ENCODE measurements at regions not wholly inside any gene's neighbourhood (a gene's known extent, or its start where the extent isn't known, plus 50 kb on each side); places are given as distances from the start of the nearest gene placed in this dataset.

DNA sequence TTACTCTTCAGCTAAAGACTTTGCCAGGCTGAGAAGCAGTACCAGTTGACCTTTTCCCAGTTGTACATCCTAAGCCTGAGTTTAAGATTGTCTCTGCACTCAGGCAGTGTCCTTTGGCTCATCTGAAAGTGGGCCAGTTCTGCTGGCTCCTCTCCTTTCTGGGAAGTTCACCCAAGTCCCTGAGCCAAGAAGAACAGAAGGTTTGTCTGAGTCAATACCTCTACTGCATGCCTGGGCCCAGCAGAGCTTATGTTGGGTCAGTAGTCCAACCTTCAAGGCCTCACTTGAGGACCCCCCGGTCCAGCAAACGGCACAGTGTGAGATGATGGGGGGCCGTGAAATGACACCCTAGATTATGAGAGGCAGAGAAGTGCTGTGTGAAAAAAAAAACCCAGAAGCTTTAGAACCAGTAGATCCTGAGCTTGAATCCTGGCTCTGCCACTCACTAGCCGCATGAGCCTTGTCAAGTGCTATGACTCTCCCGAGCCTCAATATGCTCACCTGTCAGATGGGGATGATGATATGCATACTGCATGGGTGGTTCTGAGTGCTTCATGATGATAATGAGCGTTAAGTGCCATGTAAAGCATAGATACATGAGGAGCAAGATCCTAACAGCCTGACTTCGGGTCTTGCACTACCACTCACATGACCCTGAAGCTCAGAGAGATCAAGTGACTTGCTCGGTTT is 156.0 kb downstream of the MACROH2A1 start:
- H3K27me3 Mint-ChIP-seq = no peaks in the 10 kb centered on the region
- ATAC-seq (ENCODE audit: low read depth) (no peak), DNase-seq (ENCODE audit: low spot score in 2 of 2) (no peak)
- no peaks in the 10 kb centered on the region for H3K4me1 Mint-ChIP-seq
- no peak overlapping the region for H3K4me3 Mint-ChIP-seq
- H3K36me3 Mint-ChIP-seq = no peaks in the 10 kb centered on the region
- H3K9me3 Mint-ChIP-seq = no peaks in the 10 kb centered on the region
- H3K27ac Mint-ChIP-seq = no peak overlapping the region

DNA sequence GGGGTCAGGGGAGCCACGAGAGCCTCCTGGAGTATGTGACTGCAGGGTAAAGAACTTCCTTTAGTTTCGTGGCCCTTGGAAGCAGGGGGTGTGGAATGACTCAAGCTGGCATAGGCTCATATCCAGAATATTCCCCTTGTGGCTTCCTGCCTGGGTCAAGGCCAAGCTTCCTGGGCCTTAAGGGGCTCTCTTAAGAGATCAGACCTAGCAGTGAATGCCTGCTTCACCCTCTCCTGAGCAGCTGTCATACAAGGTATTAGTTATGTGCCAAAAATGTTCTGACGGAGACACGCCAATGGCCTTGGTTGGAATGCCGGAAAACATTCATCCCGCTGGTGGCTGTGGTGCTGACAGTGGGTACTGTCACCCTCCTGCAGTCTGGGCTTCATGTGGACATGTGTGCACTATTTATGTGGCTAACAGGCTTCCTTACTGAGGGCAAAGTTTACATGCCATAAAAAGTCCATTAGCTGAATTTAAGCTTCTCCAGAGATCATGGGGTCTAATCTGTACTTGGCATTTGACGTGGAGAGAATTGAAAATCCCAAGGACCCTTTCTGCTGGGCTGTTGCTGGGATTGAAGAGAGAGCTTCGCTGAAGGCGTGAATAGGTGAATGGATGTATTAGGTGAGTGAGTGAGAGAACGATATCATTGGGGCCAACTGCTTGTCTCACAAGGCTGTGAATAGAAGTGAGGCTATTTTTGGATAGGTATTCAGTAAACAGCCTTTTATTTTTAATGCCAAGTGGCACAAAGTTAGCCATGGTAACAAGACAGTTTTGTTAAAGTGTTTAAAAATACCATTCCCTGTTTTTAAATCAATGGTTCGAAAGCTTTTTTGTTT is 156.8 kb downstream of the MACROH2A1 start:
- ATAC-seq (ENCODE audit: low read depth) (no peak), DNase-seq (ENCODE audit: low spot score in 2 of 2) (no peak)
- H3K27ac Mint-ChIP-seq = no peak overlapping the region
- no peaks in the 10 kb centered on the region for H3K27me3 Mint-ChIP-seq
- H3K4me1 Mint-ChIP-seq = no peaks in the 10 kb centered on the region
- H3K36me3 Mint-ChIP-seq = no peaks in the 10 kb centered on the region
- H3K9me3 Mint-ChIP-seq = no peaks in the 10 kb centered on the region
- no peak overlapping the region for H3K4me3 Mint-ChIP-seq

- H3K27ac Mint-ChIP-seq = no peak overlapping the region
- no peak overlapping the region for H3K4me3 Mint-ChIP-seq
- ATAC-seq (ENCODE audit: low read depth) = no peak
- H3K27me3 Mint-ChIP-seq = no peaks in the 10 kb centered on the region
- H3K4me1 Mint-ChIP-seq = no peaks in the 10 kb centered on the region
- no peaks in the 10 kb centered on the region for H3K36me3 Mint-ChIP-seq
- no peaks in the 10 kb centered on the region for H3K9me3 Mint-ChIP-seq
- no peak for DNase-seq (ENCODE audit: low spot score in 2 of 2)
These were observed 157.5 kb downstream of the MACROH2A1 start for GRCh38 chr5:135241536-135241935.

- Mint-ChIP-seq H3K27ac (no peak overlapping the region), H3K4me1 (no peaks in the 10 kb centered on the region), H3K36me3 (no peaks in the 10 kb centered on the region), H3K27me3 (no peaks in the 10 kb centered on the region), H3K4me3 (no peak overlapping the region), H3K9me3 (no peaks in the 10 kb centered on the region)
- ATAC-seq (ENCODE audit: low read depth) (no peak), DNase-seq (ENCODE audit: low spot score in 2 of 2) (no peak)
These were observed 158.2 kb downstream of the MACROH2A1 start for GRCh38 chr5:135240781-135241360.

DNA sequence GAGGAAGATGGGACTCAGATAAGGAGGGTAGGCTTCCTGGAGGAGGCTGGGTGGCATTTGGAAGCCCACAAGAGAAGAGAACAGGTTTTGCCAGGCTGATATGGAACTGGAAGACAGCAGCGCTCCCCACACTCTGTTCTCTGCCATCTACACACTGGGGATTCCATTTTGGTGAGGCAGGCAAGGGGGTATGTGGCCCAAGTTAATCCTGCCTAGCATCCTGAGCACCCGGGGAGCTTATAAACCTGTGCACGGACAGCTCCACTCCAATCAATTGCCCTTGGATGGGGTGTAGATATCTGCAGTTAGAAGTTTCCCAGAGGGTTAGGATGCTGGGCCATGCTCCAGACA is 158.8 kb downstream of the MACROH2A1 start:
- H3K27me3 Mint-ChIP-seq = no peaks in the 10 kb centered on the region
- no peaks in the 10 kb centered on the region for H3K4me1 Mint-ChIP-seq
- H3K4me3 Mint-ChIP-seq = no peak overlapping the region
- H3K9me3 Mint-ChIP-seq = no peaks in the 10 kb centered on the region
- H3K36me3 Mint-ChIP-seq = no peaks in the 10 kb centered on the region
- no peak overlapping the region for H3K27ac Mint-ChIP-seq
- ATAC-seq (ENCODE audit: low read depth) = no peak
- DNase-seq (ENCODE audit: low spot score in 2 of 2) = no peak

- Mint-ChIP-seq H3K4me3 (no peak overlapping the region), H3K27me3 (no peaks in the 10 kb centered on the region), H3K9me3 (no peaks in the 10 kb centered on the region), H3K4me1 (no peaks in the 10 kb centered on the region), H3K27ac (no peak overlapping the region), H3K36me3 (no peaks in the 10 kb centered on the region)
- no peak for ATAC-seq (ENCODE audit: low read depth)
- no peak for DNase-seq (ENCODE audit: low spot score in 2 of 2)
These were observed 159.4 kb downstream of the MACROH2A1 start for GRCh38 chr5:135239453-135240282.

DNA sequence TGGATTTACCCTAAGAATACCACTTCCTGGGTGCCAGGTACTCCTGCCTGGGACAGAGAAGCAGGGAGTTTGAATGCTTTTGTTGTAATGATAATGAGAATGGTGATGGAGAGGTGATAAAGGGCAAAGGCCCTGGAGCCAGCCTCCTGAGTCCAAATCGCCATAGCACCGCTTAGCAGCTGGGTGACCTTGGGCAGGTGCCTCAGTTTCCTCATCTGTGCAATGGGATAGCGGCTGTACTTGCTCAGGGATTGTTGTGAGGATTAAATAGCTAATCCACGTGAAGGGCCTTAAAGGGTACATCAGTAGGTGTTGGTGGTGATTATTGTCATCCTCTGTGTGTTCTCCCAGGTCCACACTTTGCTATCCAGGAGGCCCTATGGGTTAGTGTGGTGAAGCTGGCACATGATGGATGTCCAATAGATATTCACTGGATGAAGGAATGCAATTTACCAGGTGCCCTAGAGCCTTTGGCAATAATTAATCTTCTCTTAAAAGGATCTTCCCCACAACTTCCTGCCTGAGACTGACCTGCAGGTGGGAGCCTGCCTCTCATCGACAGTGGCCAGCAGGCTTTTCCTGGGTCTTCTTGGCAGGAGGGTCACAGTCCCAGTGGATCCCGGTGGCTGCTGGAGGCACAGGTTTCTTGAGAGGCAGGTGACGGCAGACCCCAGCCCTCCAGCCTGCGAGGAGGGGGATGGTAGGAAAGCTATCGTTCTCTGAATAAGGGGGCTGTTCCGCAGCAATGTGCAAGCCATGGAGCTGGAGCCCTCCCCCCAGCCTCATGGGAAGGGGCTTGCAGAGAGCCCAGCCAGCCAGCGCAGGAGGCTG is 160.2 kb downstream of the MACROH2A1 start:
- DNase-seq (ENCODE audit: low spot score in 2 of 2) (no peak), ATAC-seq (ENCODE audit: low read depth) (no peak)
- Mint-ChIP-seq H3K4me1 (no peaks in the 10 kb centered on the region), H3K4me3 (no peak overlapping the region), H3K36me3 (no peaks in the 10 kb centered on the region), H3K9me3 (no peaks in the 10 kb centered on the region), H3K27ac (no peak overlapping the region), H3K27me3 (no peaks in the 10 kb centered on the region)

- ATAC-seq (ENCODE audit: low read depth) (no peak), DNase-seq (ENCODE audit: low spot score in 2 of 2) (no peak)
- Mint-ChIP-seq H3K4me1 (no peaks in the 10 kb centered on the region), H3K9me3 (no peaks in the 10 kb centered on the region), H3K4me3 (no peak overlapping the region), H3K27ac (no peak overlapping the region), H3K27me3 (no peaks in the 10 kb centered on the region), H3K36me3 (no peaks in the 10 kb centered on the region)
These were observed 161.3 kb downstream of the MACROH2A1 start for GRCh38 chr5:135237748-135238103.

GRCh38 chr5:135236908-135237747 is 161.9 kb downstream of the MACROH2A1 start:
- Mint-ChIP-seq H3K4me3 (no peak overlapping the region), H3K27ac (no peak overlapping the region), H3K4me1 (no peaks in the 10 kb centered on the region), H3K27me3 (no peaks in the 10 kb centered on the region), H3K9me3 (no peaks in the 10 kb centered on the region), H3K36me3 (no peaks in the 10 kb centered on the region)
- ATAC-seq (ENCODE audit: low read depth) (no peak), DNase-seq (ENCODE audit: low spot score in 2 of 2) (no peak)

DNA sequence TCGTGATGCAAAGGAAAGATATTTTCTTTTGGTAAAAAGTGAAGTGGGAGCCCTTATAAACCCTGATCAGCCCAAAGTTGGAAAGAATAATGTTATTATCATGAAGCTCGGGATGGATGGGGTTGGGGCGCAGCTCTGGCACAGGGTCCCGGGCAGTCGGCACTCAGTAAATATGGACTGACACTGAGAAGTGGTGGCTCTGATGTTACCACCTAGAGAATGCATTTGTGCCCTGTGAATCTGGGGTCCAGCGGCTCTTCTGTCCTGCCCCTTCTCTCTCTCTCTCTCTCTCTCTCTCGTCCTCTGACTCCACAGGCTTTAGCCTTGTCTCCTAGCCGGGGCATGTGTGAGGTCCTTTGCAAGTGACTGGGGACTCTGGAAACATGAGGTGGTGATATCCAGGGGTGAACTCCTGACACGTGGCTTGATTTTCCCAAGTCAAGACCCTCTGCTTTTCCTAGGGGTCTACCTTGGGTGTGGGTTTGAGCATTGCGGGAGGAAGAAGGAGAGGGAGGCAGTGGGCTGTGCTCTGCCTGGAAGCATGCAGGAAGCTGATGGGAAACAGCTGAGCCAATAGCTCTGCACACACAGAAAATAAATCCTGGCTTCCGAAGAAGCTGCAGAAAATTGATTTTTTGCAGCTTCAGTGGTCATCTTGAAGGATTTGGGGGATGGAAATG is 162.7 kb downstream of the MACROH2A1 start:
- ATAC-seq (ENCODE audit: low read depth) (no peak), DNase-seq (ENCODE audit: low spot score in 2 of 2) (no peak)
- Mint-ChIP-seq H3K27me3 (no peaks in the 10 kb centered on the region), H3K9me3 (no peaks in the 10 kb centered on the region), H3K4me1 (no peaks in the 10 kb centered on the region), H3K27ac (no peak overlapping the region), H3K4me3 (no peak overlapping the region), H3K36me3 (no peaks in the 10 kb centered on the region)

DNA sequence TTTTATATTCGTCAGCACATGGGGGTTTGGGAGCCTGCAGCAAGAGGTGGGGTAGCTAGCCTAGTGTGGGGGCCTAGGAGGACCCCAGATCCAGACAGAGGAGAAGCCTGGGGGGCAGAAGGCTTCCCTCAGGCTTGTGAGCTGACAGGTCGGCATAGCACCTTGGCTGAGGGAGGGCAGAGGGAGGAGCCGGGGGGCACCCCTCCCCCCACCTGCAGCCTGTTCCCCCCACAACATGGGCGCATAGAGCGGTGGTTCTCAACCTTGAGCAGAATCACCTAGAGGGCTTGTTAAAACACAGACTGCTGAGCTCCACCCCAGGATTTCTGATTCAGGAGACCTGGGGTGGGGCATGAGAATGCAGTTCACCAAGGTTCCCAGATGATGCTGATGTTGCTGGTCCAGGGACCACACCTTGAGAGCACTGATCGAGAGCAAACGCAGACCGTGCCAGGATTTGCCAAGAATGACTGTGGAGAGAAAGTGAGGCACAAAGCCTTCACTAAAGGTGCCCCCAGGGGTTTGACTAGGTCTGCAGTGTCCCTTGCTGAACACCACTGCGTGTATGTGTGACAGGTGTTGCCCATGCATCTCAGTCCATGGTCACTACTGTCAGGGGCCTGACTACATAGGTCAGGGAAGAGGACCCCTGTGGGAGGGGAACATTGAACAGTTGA is 163.3 kb downstream of the MACROH2A1 start:
- DNase-seq (ENCODE audit: low spot score in 2 of 2) = no peak
- Mint-ChIP-seq H3K9me3 (no peaks in the 10 kb centered on the region), H3K27ac (no peak overlapping the region), H3K36me3 (no peaks in the 10 kb centered on the region), H3K27me3 (peaks cover 3% of the 10 kb centered on the region), H3K4me1 (no peaks in the 10 kb centered on the region), H3K4me3 (no peak overlapping the region)
- no peak for ATAC-seq (ENCODE audit: low read depth)
